HepG2 (cell line): ENCODE measurements at regions not wholly inside any gene's neighbourhood (a gene's known extent, or its start where the extent isn't known, plus 50 kb on each side); places are given as distances from the start of the nearest gene placed in this dataset.

Experiments
- ATAC-seq: fragments of 200-7000 bp; cut with Tn5 transposase; 3 replicates; pipeline ENCODE4 v1.9.1; 2020; ENCODE audit warnings: mild to moderate bottlenecking, moderate library complexity
- BruUV-seq: library from RNA; stranded (reverse); fragments of 400-500 nt; replicated peaks from 2 replicates; lab custom pipeline; 2021; lab: Mats Ljungman, UMichigan
- CTCF ChIA-PET: fragments of 300-600 bp; formaldehyde crosslinking; extraction: SDS; loops from one replicate; lab custom pipeline; 2021; ENCODE audit warnings: low total read pairs, inconsistent platforms, low intra/inter-chr PET ratio; lab: Yijun Ruan, JAX
- POLR2A ChIA-PET: fragments of 350-600 bp; sonication (Branson Sonifier 250); formaldehyde crosslinking; loops from one replicate; lab custom pipeline; 2020; ENCODE audit warnings: antibody characterized with exemption, inconsistent platforms; lab: Yijun Ruan, JAX
- DNase-seq: peaks from one replicate; pipeline ENCODE4 v3.0.0-alpha.2; 2015; ENCODE audit warnings: low spot score
- FAIRE-seq: peaks from 3 replicates; lab custom pipeline; 2011; peaks lifted over from hg19 to GRCh38; lab: Jason Lieb, UNC
- H2AFZ ChIP-seq: one replicate; pipeline ENCODE4 v1.6.1; 2011; ENCODE audit warnings: low read length, inconsistent platforms
- H3K27ac ChIP-seq: fragments of 300-600 bp; 3 replicates; pipeline ENCODE4 v1.8.0; 2011; ENCODE audit warnings: mixed run types, mild to moderate bottlenecking, mixed read lengths, low read length, inconsistent platforms; ENCODE audit not compliant: insufficient read depth; ENCODE audit errors: extremely low read length
- H3K27me3 ChIP-seq, 2 experiments: fragments of 200-600 bp in 1 of 2; 2 replicates in 1 of 2; 3 replicates in 1 of 2; pipeline versions ENCODE4 v1.6.0 to v1.8.0; 2011; ENCODE audit warnings: low read length in 2 of 2, mild to moderate bottlenecking in 2 of 2, moderate library complexity in 2 of 2, inconsistent platforms in 1 of 2; ENCODE audit not compliant: insufficient read depth in 2 of 2, control insufficient read depth in 1 of 2
- H3K36me3 ChIP-seq, 2 experiments: fragments of 200-600 bp in 1 of 2; replicated peaks in 1 of 2; 2 replicates in 1 of 2; 3 replicates in 1 of 2; pipeline versions ENCODE4 v1.5.1 to v1.8.0; 2011; ENCODE audit warnings: low read length in 2 of 2, inconsistent platforms in 1 of 2; ENCODE audit not compliant: insufficient read depth in 2 of 2, control insufficient read depth in 1 of 2
- H3K4me1 ChIP-seq: 2 replicates; pipeline ENCODE4 v1.5.1; 2012; ENCODE audit warnings: low read length, inconsistent platforms; ENCODE audit not compliant: insufficient read depth
- H3K4me2 ChIP-seq: 2 replicates; pipeline ENCODE4 v1.6.0; 2011; ENCODE audit warnings: low read depth, low read length, inconsistent platforms
- H3K4me3 ChIP-seq, 3 experiments: fragments of 200-600 bp in 1 of 3; sonication (generic), shearing (Covaris generic) in 1 of 3; replicated peaks in 1 of 3; 2 replicates each; pipeline ENCODE4 v1.5.1; 2011 to 2016; ENCODE audit warnings: low read length in 3 of 3, inconsistent platforms in 2 of 3, low read depth in 2 of 3, mild to moderate bottlenecking in 2 of 3, control low read depth in 1 of 3, mixed read lengths in 1 of 3; ENCODE audit not compliant: insufficient read depth in 1 of 3
- H3K79me2 ChIP-seq: one replicate; pipeline ENCODE4 v1.6.1; 2011; ENCODE audit warnings: low read length, inconsistent platforms; ENCODE audit not compliant: insufficient read depth
- H3K9ac ChIP-seq: 2 replicates; pipeline ENCODE4 v1.6.0; 2011; ENCODE audit warnings: mild to moderate bottlenecking, low read depth, low read length, inconsistent platforms; ENCODE audit not compliant: insufficient read depth
- H3K9me3 ChIP-seq: 2 replicates; pipeline ENCODE4 v1.5.1; 2012; ENCODE audit warnings: mild to moderate bottlenecking, low read length
- H4K20me1 ChIP-seq: 2 replicates; pipeline ENCODE4 v1.6.0; 2011; ENCODE audit warnings: inconsistent platforms, mild to moderate bottlenecking, low read length, moderate library complexity; ENCODE audit not compliant: insufficient read depth
- AHDC1 ChIP-seq: sonication (generic); formaldehyde crosslinking; IDR thresholded peaks from 2 replicates; pipeline ENCODE4 v1.5.1; 2020; ENCODE audit warnings: mild to moderate bottlenecking, missing genetic modification reagents, borderline replicate concordance
- FOXK2 ChIP-seq: fragments of 450-650 bp; IDR thresholded peaks from 2 replicates; pipeline ENCODE4 v1.6.1; 2016
- GABPA ChIP-seq, 2 experiments: IDR thresholded peaks; 2 replicates each; pipeline ENCODE4 v1.6.1; 2011 to 2016; ENCODE audit warnings: low read depth in 2 of 2, low read length in 1 of 2, missing biosample characterization in 1 of 2, missing genetic modification characterization in 1 of 2
- GZF1 ChIP-seq: sonication (generic); formaldehyde crosslinking; IDR thresholded peaks from 2 replicates; pipeline ENCODE4 v1.5.1; 2020; ENCODE audit warnings: mild to moderate bottlenecking, missing genetic modification reagents
- MTA1 ChIP-seq: sonication (generic); formaldehyde crosslinking; IDR thresholded peaks from 2 replicates; pipeline ENCODE4 v1.4.0; 2020; ENCODE audit warnings: missing genetic modification reagents, mild to moderate bottlenecking, borderline replicate concordance
- MTF2 ChIP-seq: sonication (generic); formaldehyde crosslinking; IDR thresholded peaks from 2 replicates; pipeline ENCODE4 v1.5.0; 2020; ENCODE audit warnings: missing genetic modification reagents, borderline replicate concordance
- MXD4 ChIP-seq: IDR thresholded peaks from 2 replicates; pipeline ENCODE4 v1.6.1; 2016; ENCODE audit warnings: mild to moderate bottlenecking, missing biosample characterization, missing genetic modification reagents
- REPIN1 ChIP-seq: sonication (generic); formaldehyde crosslinking; IDR thresholded peaks from 2 replicates; pipeline ENCODE4 v1.8.0; 2022; ENCODE audit warnings: missing genetic modification reagents, low read depth, mild to moderate bottlenecking, borderline replicate concordance
- SALL1 ChIP-seq: sonication (generic); formaldehyde crosslinking; IDR thresholded peaks from 2 replicates; pipeline ENCODE4 v1.8.0; 2022; ENCODE audit warnings: mild to moderate bottlenecking, missing genetic modification reagents
- SKI ChIP-seq: fragments of 450-650 bp; IDR thresholded peaks from one replicate; pipeline ENCODE4 v1.6.1; 2018; ENCODE audit warnings: mild to moderate bottlenecking; ENCODE audit not compliant: partially characterized antibody
- ZC3H13 ChIP-seq: sonication (generic); formaldehyde crosslinking; IDR thresholded peaks from 2 replicates; pipeline ENCODE4 v1.8.1; 2023; ENCODE audit warnings: mild to moderate bottlenecking, missing genetic modification reagents, moderate library complexity
- ZNF510 ChIP-seq: sonication (generic); formaldehyde crosslinking; IDR thresholded peaks from 2 replicates; pipeline ENCODE4 v1.4.0; 2020; ENCODE audit warnings: low read depth, mild to moderate bottlenecking, missing genetic modification reagents
- ZNF709 ChIP-seq: sonication (generic); formaldehyde crosslinking; IDR thresholded peaks from 2 replicates; pipeline ENCODE4 v1.5.0; 2020; ENCODE audit warnings: mild to moderate bottlenecking, missing genetic modification reagents
- WGBS: methylation state at CpG from one replicate; pipeline ENCODE4 v1.1.6; 2017; ENCODE audit warnings: low lambda C conversion rate; 5-methylcytosine and 5-hydroxymethylcytosine counted together
- in situ Hi-C: cut with HindIII; loops from 2 replicates; pipeline ENCODE4 v1.10.0; 2017; ENCODE audit warnings: low pct_unique_long_range_greater_than_20kb; ENCODE audit not compliant: extremely low pct_ligation_motif_present
- intact Hi-C: fragments of 100-400 bp; cut with micrococcal nuclease; formaldehyde crosslinking; loops from one replicate; pipeline ENCODE4 v1.10.0; 2022; ENCODE audit not compliant: unreplicated experiment

- TF ChIP-seq AHDC1 (CRISPR knock-in tag) = peak; percentile 29; the same call in 1 of the 2 replicates
Measured at GRCh38 chr2:160628020-160628637, 134.5 kb upstream of the RBMS1 start (continued).

- CTCF ChIA-PET = no interaction called here
- no peak for FAIRE-seq
- no peak overlapping the region for H3K4me3 ChIP-seq
Measured at GRCh38 chr2:160628811-160629210, 135.2 kb upstream of the RBMS1 start.

More at GRCh38 chr2:160628811-160629210, 135.2 kb upstream of the RBMS1 start:
- DNase-seq (no peak), ATAC-seq (peak; percentile 63)
- in situ Hi-C loops (no loop called here), intact Hi-C loops (no loop called here)
- H4K20me1 ChIP-seq = no peaks in the 10 kb centered on the region
- no peak overlapping the region for H3K9ac ChIP-seq
- peaks cover 0 to 1% of the 10 kb centered on the region in 2 experiments; a peak in 2 of 5 replicates for H3K27me3 ChIP-seq
- peak overlapping the region; percentile 34; the same call in 1 of the 2 replicates for H3K4me2 ChIP-seq
- POLR2A ChIA-PET = no interaction called here
- no TSS peak for BruUV-seq
- H2AFZ ChIP-seq = peak overlapping the region; percentile 66
- no peaks in the 10 kb centered on the region for H3K36me3 ChIP-seq
- H3K79me2 ChIP-seq = no peaks in the 10 kb centered on the region
- H3K27ac ChIP-seq = no peak overlapping the region
- H3K4me1 ChIP-seq = peaks cover 14% of the 10 kb centered on the region
- TF ChIP-seq FOXK2 = no peak
- TF ChIP-seq MTA1 = no peak
- TF ChIP-seq MTF2 (CRISPR knock-in tag) = no peak
- no peak for TF ChIP-seq ZNF709 (CRISPR knock-in tag)
- TF ChIP-seq SKI = no peak
- TF ChIP-seq MXD4 (CRISPR knock-in tag) = no peak
- TF ChIP-seq SALL1 (CRISPR knock-in tag) = no peak
- no peak for TF ChIP-seq GZF1
- TF ChIP-seq ZC3H13 (CRISPR knock-in tag) = no peak
- TF ChIP-seq ZNF510 (CRISPR knock-in tag) = no peak
- no peak for TF ChIP-seq REPIN1 (CRISPR knock-in tag)
- TF ChIP-seq GABPA (IDR thresholded peaks at IDR 0.05; ENCODE audit: low read depth, low read length) = no peak
- TF ChIP-seq GABPA (CRISPR knock-in tag; IDR thresholded peaks at IDR 0.05; ENCODE audit: low read depth) = no peak
- H3K9me3 ChIP-seq = no peaks in the 10 kb centered on the region
- 3% methylated on average over 3 of the region's 3 CpGs for WGBS
